ENCODE measurements at regions not wholly inside any gene's neighbourhood (a gene's known extent, or its start where the extent isn't known, plus 50 kb on each side); places are given as distances from the start of the nearest gene placed in this dataset.
A peak's percentile ranks its signal among the peaks of the same experiment; 100 is the strongest.
"Not testable (repeated sequence)": the region's sequence is repeated elsewhere in the genome, so short reads cannot be mapped to it uniquely, and the experiment has no call there.

DNA sequence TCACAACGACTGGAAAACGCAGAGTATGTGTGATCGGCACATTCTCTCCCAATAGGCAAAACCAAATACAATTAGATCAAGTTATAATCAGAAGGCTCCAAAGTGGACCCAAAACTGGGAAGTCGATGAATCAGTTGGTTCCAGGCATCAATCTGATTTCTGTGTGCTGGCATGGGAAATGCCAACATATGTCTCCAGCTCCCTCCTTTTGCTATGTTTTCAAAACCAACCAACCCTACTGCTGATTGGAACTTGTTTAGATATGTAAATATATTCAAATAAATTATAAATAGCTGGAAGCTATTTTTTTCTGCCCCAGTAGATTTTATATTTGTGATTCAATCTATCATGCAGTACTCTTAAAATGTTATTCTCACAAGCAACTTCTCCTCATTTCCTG lies 284.2 kb downstream of the HS3ST3B1 start:
- H3K27me3 ChIP-seq, result no peaks in the 10 kb centered on the region
- no peak overlapping the region for H3K27ac ChIP-seq
- H3K4me3 ChIP-seq, result no peak overlapping the region
- H3K4me1 ChIP-seq, result no peaks in the 10 kb centered on the region
- intact Hi-C loops (cut with DNase I), result no loop called here
- ATAC-seq (no peak), DNase-seq (no peak)
- no peaks in the 10 kb centered on the region for H3K9me3 ChIP-seq
- TF ChIP-seq, protein P1, sequence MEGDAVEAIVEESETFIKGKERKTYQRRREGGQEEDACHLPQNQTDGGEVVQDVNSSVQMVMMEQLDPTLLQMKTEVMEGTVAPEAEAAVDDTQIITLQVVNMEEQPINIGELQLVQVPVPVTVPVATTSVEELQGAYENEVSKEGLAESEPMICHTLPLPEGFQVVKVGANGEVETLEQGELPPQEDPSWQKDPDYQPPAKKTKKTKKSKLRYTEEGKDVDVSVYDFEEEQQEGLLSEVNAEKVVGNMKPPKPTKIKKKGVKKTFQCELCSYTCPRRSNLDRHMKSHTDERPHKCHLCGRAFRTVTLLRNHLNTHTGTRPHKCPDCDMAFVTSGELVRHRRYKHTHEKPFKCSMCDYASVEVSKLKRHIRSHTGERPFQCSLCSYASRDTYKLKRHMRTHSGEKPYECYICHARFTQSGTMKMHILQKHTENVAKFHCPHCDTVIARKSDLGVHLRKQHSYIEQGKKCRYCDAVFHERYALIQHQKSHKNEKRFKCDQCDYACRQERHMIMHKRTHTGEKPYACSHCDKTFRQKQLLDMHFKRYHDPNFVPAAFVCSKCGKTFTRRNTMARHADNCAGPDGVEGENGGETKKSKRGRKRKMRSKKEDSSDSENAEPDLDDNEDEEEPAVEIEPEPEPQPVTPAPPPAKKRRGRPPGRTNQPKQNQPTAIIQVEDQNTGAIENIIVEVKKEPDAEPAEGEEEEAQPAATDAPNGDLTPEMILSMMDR (IDR thresholded peaks at IDR 0.05), result no peak
- no peaks in the 10 kb centered on the region for H3K36me3 ChIP-seq

DNA sequence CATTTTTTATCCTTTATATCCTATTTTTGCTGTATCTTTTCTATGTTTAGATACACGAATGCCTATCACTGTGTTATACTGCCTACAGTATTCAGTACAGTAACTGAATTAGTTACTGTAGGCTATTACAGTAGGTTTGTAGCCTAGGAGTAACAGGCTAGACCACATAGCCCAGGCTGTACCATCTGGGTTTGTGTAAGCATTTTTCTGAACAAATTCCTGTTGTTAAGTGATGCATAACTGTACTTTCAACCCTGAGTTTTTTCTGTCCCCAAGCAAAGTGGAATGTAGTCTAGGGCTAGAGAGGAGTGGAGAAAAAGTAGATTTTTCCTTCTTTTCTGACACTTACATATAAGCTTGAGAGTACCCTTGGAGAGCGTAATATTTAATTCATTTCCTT lies 282.1 kb downstream of the HS3ST3B1 start:
- no peaks in the 10 kb centered on the region for H3K9me3 ChIP-seq
- ATAC-seq, result no peak

GRCh38 chr17:14581186-14581830 lies 280.4 kb downstream of the HS3ST3B1 start:
- Histone ChIP-seq H3K27ac (no peak overlapping the region), H3K36me3 (no peaks in the 10 kb centered on the region), H3K4me1 (no peaks in the 10 kb centered on the region), H3K4me3 (no peak overlapping the region), H3K27me3 (no peaks in the 10 kb centered on the region), H3K9me3 (no peaks in the 10 kb centered on the region)
- ATAC-seq, result no peak
- TF ChIP-seq, protein P1 (IDR thresholded peaks at IDR 0.05), result no peak
- DNase-seq, result no peak
- intact Hi-C loops (cut with DNase I), result no loop called here

More for the DNA sequence above, 282.1 kb downstream of the HS3ST3B1 start:
- H3K27me3 ChIP-seq, result no peaks in the 10 kb centered on the region
- H3K4me1 ChIP-seq, result no peaks in the 10 kb centered on the region
- intact Hi-C loops (cut with DNase I), result no loop called here
- TF ChIP-seq, protein P1 (IDR thresholded peaks at IDR 0.05), result no peak
- H3K4me3 ChIP-seq, result no peak overlapping the region
- H3K36me3 ChIP-seq, result no peaks in the 10 kb centered on the region
- no peak for DNase-seq
- H3K27ac ChIP-seq, result no peak overlapping the region

DNA sequence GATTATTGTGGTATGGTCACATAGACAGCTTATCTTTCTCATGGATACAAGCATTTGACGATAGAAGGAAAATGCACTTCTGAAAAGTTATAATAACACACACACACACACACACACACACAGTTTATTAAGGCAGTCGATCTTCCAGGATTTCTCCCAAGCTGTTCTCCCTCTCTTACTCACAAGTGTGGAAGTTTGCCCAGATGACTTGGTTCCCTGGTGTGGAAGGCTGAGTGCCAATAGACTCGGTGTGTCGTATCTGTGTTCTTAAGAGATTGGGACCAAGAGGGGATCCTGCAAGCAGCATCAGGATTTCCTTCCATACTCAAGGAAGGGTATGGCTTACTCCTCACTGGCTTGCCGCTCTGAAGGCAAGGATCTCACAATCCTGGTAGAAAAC lies 279.6 kb downstream of the HS3ST3B1 start:
- Histone ChIP-seq H3K4me3 (no peak overlapping the region), H3K27ac (no peak overlapping the region), H3K36me3 (no peaks in the 10 kb centered on the region), H3K4me1 (no peaks in the 10 kb centered on the region), H3K27me3 (no peaks in the 10 kb centered on the region), H3K9me3 (no peaks in the 10 kb centered on the region)
- DNase-seq (no peak), ATAC-seq (no peak)
- TF ChIP-seq, protein P1 (IDR thresholded peaks at IDR 0.05), result no peak
- intact Hi-C loops (cut with DNase I), result no loop called here

DNA sequence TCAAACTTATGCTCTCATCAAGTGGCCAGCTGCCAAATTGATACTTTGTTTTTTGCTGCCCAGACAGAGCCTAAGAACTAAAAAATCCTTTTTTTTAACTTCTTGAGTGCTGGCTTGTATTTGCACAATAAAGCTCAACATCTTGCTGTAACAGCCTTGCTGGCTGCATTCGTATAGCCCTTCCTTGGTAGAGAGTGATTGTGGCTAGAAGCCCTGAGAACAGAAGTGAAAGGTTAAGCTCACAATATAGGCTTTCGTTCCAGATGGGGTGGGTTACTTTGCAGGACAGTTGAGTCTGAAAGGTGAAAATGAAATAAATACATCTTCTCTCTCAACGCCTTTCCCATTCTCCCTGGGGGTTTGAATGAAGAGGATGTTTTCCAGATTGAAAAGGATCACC lies 278.8 kb downstream of the HS3ST3B1 start:
- TF ChIP-seq, protein P1 (IDR thresholded peaks at IDR 0.05), result no peak
- DNase-seq, result no peak
- intact Hi-C loops (cut with DNase I), result no loop called here
- no peak for ATAC-seq
- Histone ChIP-seq H3K4me3 (no peak overlapping the region), H3K36me3 (no peaks in the 10 kb centered on the region), H3K27ac (no peak overlapping the region), H3K27me3 (no peaks in the 10 kb centered on the region), H3K9me3 (no peaks in the 10 kb centered on the region), H3K4me1 (no peaks in the 10 kb centered on the region)

- ATAC-seq, result peak; percentile 65
- TF ChIP-seq, protein P1 (IDR thresholded peaks at IDR 0.05), result no peak
- Histone ChIP-seq H3K4me3 (no peak overlapping the region), H3K4me1 (no peaks in the 10 kb centered on the region), H3K36me3 (no peaks in the 10 kb centered on the region), H3K9me3 (no peaks in the 10 kb centered on the region), H3K27ac (no peak overlapping the region), H3K27me3 (no peaks in the 10 kb centered on the region)
- intact Hi-C loops (cut with DNase I), result no loop called here
- no peak for DNase-seq
Measured at GRCh38 chr17:14575471-14575953, 274.6 kb downstream of the HS3ST3B1 start.

DNA sequence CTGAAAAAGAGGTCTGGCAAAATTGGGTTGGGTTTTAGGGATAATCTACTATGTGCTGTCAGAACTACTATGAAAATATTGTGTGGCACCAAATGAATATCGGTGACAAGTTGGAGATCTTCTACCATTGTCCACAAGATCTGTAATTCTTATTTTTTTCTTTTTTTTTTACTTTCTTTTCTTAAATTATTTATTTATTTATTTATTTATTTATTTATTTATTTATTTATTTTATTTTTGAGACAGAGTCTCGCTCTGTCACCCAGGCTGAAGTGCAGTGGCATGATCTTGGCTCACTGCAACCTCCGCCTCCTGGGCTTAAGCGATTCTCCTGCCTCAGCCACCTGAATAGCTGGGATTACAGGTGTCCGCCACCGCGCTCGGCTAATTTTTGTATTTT lies 259.4 kb downstream of the HS3ST3B1 start:
- DNase-seq; H3K27me3 ChIP-seq; H3K9me3 ChIP-seq; intact Hi-C loops (cut with DNase I); H3K36me3 ChIP-seq; ATAC-seq; H3K27ac ChIP-seq; H3K4me3 ChIP-seq; H3K4me1 ChIP-seq: not testable (repeated sequence)

All from upper lobe of right lung (tissue), 1 donor.